ENCODE measurements at regions not wholly inside any gene's neighbourhood (a gene's known extent, or its start where the extent isn't known, plus 50 kb on each side); places are given as distances from the start of the nearest gene placed in this dataset.

GRCh38 chr6:154919806-154920205 lies 75.3 kb upstream of the TIAM2 start:
- H3K9me3 Mint-ChIP-seq: no peaks in the 10 kb centered on the region
- H3K4me3 Mint-ChIP-seq: no peak overlapping the region
- ATAC-seq (no peak), DNase-seq (no peak)
- TF ChIP-seq CTCF (IDR thresholded peaks at IDR 0.05): no peak
- POLR2A ChIA-PET: no interaction called here
- H3K27ac Mint-ChIP-seq: no peak overlapping the region
- H3K4me1 Mint-ChIP-seq (ENCODE audit: low read depth): peaks cover 14% of the 10 kb centered on the region
- intact Hi-C loops (cut with micrococcal nuclease): loop anchor here (5.0 to 10.0 kb wide), 2 partner anchors 245 to 342 kb away; partner anchors contain the start of gene CLDN20
- CTCF ChIA-PET: interaction anchor here (1.3 to 4.8 kb wide), 3 partner anchors 9 to 295 kb away, joined by 3 to 46 read pairs (median 5); no protein-coding TSS in a partner anchor
- H3K27me3 Mint-ChIP-seq: no peaks in the 10 kb centered on the region
- H3K36me3 Mint-ChIP-seq (ENCODE audit: low read depth): no peaks in the 10 kb centered on the region

- no peaks in the 10 kb centered on the region for H3K9me3 Mint-ChIP-seq
- H3K27ac Mint-ChIP-seq: no peak overlapping the region
- H3K36me3 Mint-ChIP-seq (ENCODE audit: low read depth): no peaks in the 10 kb centered on the region
- POLR2A ChIA-PET: no interaction called here
- no peaks in the 10 kb centered on the region for H3K27me3 Mint-ChIP-seq
- peaks cover 12% of the 10 kb centered on the region for H3K4me1 Mint-ChIP-seq (ENCODE audit: low read depth)
- ATAC-seq (no peak), DNase-seq (no peak)
- H3K4me3 Mint-ChIP-seq: no peak overlapping the region
- intact Hi-C loops (cut with micrococcal nuclease): loop anchor here (5.0 to 10.0 kb wide), 2 partner anchors 246 to 342 kb away; partner anchors contain the start of gene CLDN20
- CTCF ChIA-PET: interaction anchor here (1.9 to 4.8 kb wide), 2 partner anchors 8 to 245 kb away, joined by 5 to 46 read pairs; no protein-coding TSS in a partner anchor
- TF ChIP-seq CTCF (IDR thresholded peaks at IDR 0.05): no peak
Measured at GRCh38 chr6:154920495-154921200, 74.5 kb upstream of the TIAM2 start.

DNA sequence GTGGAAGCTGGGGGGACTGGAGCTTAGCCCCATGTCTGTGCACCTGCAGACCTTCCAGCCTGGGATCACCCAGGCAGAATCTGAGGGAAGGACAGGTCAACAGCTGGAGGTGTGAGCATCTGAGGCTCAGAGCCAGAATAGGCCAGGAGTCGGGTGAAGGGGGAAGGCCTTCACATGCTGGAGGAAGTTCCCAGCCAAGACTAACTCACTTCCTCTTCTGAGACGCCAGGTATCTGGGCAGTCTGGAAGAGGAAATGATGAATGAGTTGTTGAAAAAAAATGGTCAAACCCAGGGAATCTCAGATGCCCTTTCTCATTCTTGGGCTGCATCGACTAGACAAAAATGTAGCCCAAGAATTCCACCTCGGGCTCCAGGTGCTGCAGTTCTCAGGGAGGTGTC lies 73.6 kb upstream of the TIAM2 start:
- DNase-seq (no peak), ATAC-seq (no peak)
- intact Hi-C loops (cut with micrococcal nuclease): loop anchor here (5.0 to 10.0 kb wide), 2 partner anchors 247 to 341 kb away; partner anchors contain the start of gene CLDN20
- H3K27ac Mint-ChIP-seq: no peak overlapping the region
- no peak overlapping the region for H3K4me3 Mint-ChIP-seq
- no peak for TF ChIP-seq CTCF (IDR thresholded peaks at IDR 0.05)
- ChIA-PET CTCF (no interaction called here), POLR2A (no interaction called here)
- H3K4me1 Mint-ChIP-seq (ENCODE audit: low read depth): peaks cover 12% of the 10 kb centered on the region
- H3K27me3 Mint-ChIP-seq: no peaks in the 10 kb centered on the region
- H3K36me3 Mint-ChIP-seq (ENCODE audit: low read depth): no peaks in the 10 kb centered on the region
- H3K9me3 Mint-ChIP-seq: no peaks in the 10 kb centered on the region

DNA sequence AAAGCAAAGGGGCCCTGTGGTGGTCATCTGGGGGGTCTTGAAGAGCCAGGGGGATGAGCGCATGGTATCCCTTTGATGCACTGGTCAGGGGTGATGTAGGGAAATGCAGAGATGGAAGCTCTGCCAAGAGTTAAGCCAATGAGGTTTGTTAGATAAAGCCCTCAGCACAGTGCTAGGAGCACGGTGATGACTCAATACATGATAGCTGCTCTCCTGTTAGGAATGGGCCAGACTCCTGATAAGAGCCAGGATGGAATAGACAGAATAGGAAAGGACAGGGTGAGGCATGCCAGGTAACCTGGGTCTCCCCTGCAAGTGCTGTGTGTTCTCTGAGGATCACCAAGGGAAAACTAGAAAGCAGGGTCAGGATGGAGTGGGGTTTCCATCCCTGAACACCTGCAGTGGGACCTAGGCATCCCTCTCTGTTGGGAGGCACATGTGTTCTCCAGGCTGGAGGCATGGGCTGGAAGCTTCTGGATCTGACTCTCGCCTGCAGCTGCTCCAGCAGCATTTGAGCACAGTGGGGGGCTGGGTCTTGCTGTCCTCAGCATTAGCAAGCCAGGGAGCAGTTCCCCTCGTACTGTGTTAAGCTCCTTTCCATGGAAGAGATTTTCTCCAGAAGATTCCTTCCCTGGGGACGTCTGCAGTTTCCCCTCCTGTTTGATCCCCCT lies 71.8 kb upstream of the TIAM2 start:
- ATAC-seq: no peak
- H3K27ac Mint-ChIP-seq: no peak overlapping the region
- H3K36me3 Mint-ChIP-seq (ENCODE audit: low read depth): no peaks in the 10 kb centered on the region
- no peak for TF ChIP-seq CTCF (IDR thresholded peaks at IDR 0.05)
- peaks cover 12% of the 10 kb centered on the region for H3K4me1 Mint-ChIP-seq (ENCODE audit: low read depth)
- no peak overlapping the region for H3K4me3 Mint-ChIP-seq
- H3K9me3 Mint-ChIP-seq: no peaks in the 10 kb centered on the region
- no peaks in the 10 kb centered on the region for H3K27me3 Mint-ChIP-seq
- no peak for DNase-seq
- ChIA-PET POLR2A (no interaction called here), CTCF (interaction anchor here (0.9 to 3.6 kb wide), 4 partner anchors 18 to 345 kb away, joined by 3 to 15 read pairs (median 3); no protein-coding TSS in a partner anchor)
- intact Hi-C loops (cut with micrococcal nuclease): loop anchor here (5.0 to 10.0 kb wide), 2 partner anchors 249 to 339 kb away; partner anchors contain the start of gene CLDN20

Data from activated CD8-positive, alpha-beta T cell treated with anti-CD3 and anti-CD28 coated beads for 36 hours (primary cell).